GM18505 (cell line): ENCODE measurements at regions not wholly inside any gene's neighbourhood (a gene's known extent, or its start where the extent isn't known, plus 50 kb on each side); places are given as distances from the start of the nearest gene placed in this dataset.
"Not testable (repeated sequence)": the region's sequence is repeated elsewhere in the genome, so short reads cannot be mapped to it uniquely, and the experiment has no call there.

Experiments
- ATAC-seq: cut with Tn5 transposase; IDR thresholded peaks from one replicate; pipeline ENCODE4 v1.9.1; 2021; ENCODE audit not compliant: unreplicated experiment
- POLR2A ChIP-seq: IDR thresholded peaks from 4 replicates; pipeline ENCODE4 v1.6.1; 2011; ENCODE audit warnings: borderline replicate concordance; ENCODE audit not compliant: insufficient read depth, insufficient read length; ENCODE audit errors: extremely low read depth

DNA sequence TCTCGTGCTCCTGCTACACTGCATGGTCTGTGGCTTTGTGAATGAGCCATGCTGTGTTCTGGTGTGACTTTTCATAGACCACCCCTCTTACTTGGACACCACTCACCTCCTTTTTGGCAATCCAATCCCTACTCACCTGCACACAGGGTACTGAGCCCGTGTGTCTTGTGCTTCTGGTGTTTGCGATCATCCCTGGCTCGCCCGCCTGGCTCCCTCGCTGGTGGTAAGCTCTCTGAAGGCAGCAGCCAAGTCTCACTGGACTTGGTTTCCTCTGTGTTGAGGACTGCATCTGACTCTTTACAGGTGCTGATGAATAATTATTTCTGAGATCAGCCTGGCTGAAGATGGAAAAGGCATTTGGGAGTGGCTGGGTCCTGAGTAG is 276.8 kb downstream of the TSN start:
- no peak for ATAC-seq
- TF ChIP-seq POLR2A: no peak

DNA sequence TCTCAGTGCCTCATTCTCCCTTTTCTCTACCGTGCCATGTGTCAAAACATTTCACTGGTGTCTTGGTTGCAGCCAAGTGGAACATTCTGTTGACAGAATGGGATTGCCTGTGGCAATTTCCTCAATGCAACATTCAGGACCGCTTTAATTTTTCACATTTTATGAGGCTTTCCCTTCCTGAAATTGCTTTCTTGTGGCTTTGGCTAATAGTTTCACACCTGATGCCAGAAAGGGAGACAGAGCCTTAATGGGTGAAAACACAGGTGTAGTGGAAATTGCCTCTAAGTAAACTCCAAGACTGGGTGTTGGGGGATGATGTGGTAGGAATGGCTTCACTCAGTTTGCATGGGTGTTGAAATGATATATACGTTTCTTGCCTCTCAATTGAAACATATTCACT is 278.3 kb downstream of the TSN start:
- ATAC-seq: no peak
- TF ChIP-seq POLR2A: no peak

DNA sequence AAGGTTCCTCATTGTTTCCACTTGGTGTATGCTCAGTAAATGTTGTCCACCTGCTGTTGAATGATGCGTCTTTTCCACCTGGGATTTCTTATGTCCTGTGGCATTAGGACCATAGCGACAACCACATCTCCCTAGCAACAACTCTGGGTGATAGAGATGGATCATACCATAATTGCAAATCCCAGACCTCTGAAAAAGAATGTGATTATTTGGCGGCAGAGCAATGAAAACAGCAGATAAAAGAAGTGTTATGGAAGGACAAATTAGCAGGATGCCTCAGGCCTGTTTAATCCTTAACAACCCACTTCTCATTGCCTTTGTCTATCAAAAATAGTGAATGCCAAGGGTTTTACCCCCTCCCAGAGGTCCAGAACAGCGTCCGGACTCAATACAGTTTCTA is 278.9 kb downstream of the TSN start:
- ATAC-seq: no peak
- no peak for TF ChIP-seq POLR2A

DNA sequence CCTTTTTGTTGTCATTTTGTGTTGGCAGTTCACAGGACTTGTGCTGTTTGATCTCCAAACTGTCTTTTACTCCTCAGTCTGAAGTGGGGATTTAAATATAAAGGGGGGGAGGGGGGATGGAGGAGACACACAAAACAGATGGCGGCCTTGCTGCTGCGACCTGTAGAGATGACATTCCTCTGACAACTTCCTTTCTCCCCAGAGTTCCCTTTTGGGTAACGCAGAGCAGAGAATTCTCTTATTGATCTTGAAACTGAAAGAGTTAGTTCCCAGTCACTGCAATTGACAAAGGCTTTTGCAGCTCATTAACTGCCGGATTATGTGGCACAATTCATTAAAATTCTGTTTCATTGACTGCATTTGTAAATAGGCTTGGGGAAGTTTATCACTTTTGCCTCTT is 279.3 kb downstream of the TSN start:
- TF ChIP-seq POLR2A: no peak
- ATAC-seq: no peak

DNA sequence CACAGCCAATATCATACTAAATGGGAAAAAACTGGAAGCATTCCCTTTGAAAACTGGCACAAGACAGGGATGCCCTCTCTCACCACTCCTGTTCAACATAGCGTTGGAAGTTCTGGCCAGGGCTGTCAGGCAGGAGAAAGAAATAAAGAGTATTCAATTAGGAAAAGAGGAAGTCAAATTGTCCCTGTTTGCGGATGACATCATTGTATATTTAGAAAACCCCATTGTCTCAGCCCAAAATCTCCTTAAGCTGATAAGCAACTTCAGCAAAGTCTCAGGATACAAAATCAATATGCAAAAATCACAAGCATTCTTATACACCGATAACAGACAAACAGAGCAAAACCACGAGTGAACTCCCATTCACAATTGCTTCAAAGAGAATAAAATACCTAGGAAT is 283.4 kb downstream of the TSN start:
- ATAC-seq: not testable (repeated sequence)

DNA sequence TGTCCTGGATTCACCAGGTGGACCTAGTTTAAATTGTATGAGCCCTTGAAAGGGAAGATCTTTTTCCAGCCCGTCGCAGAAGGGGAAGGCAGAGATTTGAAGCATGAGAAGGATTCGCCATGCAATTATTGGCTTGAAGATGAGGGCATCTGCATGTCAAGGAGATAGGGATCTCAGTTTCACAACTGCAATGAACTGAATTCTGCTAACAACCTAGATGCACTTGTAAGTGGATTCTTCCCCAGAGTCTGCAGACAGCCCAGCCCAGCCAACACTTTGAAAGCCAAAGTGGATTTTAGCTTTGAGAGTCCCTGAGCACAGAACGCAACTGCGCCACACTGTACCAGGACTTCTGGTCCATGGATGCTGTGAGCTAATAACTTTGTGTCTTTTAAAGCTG is 286.0 kb downstream of the TSN start:
- ATAC-seq: no peak
- TF ChIP-seq POLR2A: no peak

DNA sequence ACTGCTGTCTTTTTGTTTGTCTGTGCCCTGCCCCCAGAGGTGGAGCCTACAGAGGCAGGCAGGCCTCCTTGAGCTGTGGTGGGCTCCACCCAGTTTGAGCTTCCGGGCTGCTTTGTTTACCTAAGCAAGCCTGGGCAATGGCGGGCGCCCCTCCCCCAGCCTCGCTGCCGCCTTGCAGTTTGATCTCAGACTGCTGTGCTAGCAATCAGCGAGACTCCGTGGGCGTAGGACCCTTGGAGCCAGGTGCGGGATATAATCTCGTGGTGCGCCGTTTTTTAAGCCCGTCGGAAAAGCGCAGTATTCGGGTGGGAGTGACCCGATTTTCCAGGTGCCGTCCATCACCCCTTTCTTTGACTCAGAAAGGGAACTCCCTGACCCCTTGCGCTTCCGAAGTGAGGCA is 296.2 kb downstream of the TSN start:
- not testable (repeated sequence) for ATAC-seq

DNA sequence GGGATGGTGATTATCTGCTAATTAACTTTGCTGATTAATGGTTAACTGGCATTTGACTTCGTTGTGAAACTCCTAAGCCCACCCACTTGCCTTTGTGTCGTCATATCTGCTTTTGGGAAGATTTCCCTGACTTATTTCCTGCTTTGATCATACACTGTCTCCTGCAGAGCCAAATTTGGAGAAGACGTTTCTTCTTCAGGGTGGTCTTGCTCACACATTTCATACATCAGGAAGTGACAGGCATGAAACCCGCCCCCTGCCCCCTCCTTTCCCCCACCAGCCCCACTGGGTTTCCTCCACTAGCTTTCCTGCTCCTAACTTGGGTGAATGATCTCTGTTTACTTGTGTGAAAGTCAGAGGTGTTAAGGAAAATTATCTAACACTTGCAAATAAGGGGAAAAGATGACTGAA is 300.1 kb downstream of the TSN start:
- no peak for TF ChIP-seq POLR2A
- no peak for ATAC-seq

DNA sequence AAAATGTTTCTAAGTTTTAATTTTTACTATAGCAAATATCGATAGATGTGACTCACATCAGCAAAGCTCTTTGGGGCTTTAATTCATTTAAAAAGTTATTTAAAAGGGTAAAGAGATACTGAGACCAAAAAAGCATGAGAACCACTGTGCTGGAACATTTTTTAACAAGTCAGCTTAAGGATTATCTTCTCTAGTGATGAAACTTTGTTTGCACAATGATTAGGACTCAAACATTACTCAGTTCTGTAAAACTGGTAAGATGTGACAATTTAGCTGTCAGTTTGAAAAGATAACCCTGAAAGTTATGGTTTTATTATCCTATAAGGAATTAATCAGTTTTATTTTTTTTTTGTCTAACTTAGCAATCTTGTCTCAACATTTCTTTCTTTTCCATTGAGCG is 301.4 kb downstream of the TSN start:
- no peak for TF ChIP-seq POLR2A
- no peak for ATAC-seq

DNA sequence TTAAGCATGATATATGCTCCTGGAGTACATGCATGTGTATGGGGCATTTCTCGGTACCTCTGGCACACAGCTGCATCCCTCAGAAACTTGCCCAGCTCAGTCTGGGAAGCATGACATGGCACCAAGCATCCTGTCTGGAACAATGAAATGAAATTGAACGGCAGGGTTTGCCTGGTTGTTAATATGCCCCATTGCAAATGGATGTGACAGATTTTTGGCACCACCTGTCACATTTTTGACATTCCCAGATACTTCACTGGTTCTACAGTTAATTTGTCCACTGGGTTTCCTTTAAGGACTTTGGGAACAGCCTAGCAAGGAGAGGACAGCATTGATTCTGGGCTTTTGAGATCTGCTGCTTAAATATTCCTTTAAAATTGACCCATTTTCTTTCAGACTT is 305.8 kb downstream of the TSN start:
- ATAC-seq: no peak
- no peak for TF ChIP-seq POLR2A

DNA sequence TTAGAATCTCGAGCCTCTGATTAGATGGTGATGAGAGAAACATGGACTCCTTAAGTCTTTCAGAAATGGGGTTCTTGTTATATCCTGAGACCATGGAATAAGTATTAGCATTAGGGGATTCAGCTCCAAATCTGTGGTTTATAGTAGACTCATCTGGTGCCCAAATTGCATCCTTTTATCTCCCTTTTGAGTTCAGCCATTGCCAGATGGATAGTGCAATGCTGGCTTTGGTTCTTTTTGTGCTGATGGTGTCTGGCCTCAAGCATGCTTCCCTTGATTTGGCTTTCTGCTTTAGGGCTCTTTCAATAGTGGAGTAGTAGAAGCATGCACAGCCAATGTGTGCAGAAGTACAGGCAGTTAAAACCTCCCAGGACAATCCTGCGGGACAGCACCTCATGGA is 306.4 kb downstream of the TSN start:
- no peak for ATAC-seq

DNA sequence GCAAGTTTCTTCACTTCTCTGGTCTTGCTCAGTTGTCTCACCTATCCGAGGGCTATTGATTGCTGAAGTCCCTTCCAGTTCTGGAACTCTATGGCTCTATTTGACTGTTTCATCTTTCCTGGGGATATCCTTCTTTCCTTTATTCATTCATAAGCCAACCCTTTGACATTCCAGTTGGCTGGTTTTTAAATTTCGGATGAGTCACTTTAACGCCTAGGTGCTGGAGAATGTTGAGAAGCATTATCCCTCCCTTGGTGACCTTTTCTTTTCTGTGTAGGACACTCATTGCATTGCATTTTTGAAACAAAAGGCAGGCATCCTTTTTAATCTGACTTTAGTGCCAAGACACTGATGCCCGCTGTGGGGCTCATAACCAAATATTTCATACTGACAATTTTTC is 307.1 kb downstream of the TSN start:
- TF ChIP-seq POLR2A: no peak
- ATAC-seq: no peak

More for the DNA sequence above, 306.4 kb downstream of the TSN start:
- TF ChIP-seq POLR2A: no peak

DNA sequence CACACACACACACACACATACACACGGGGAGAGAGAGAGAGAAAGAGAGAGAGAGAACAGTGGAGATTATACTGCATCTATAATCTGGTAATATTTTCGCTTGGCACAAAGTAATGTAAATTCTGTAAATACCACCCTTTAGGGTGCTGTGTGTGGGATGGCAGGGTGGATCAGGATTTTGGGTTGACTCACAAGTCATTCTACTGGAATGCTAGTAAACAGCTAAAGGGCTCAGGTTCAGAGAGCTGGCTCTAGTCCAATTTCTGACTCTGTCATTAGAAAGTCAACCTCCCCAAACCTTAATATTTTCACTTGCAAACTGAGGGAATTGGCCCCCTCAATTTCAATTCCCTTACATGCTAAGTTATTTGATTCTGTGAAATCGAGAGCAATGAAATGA is 308.3 kb downstream of the TSN start:
- no peak for TF ChIP-seq POLR2A
- ATAC-seq: no peak

DNA sequence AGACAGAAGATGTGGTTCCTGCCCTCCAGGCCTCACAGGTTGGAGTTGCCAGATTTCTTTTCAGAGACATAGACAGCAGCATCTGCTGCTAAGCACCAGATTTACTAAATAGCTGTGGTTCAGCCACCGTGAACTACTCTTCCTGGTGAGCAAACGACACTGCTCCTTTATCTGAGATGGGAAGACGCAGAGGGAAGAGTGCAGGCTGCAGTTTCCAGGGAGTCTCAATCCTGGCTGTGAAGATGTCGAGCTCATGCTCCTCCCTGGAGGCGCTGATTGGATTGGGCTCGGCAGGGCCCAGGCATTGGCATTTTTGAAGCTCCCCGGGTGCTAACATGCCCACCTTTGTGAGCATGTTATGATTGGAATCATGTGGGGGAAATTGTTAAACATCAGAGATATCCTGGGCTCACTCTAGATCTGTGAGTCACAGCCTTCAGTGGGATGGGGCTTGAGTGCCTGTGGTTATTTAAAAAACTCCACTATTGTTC is 314.8 kb downstream of the TSN start:
- TF ChIP-seq POLR2A: no peak
- ATAC-seq: no peak

DNA sequence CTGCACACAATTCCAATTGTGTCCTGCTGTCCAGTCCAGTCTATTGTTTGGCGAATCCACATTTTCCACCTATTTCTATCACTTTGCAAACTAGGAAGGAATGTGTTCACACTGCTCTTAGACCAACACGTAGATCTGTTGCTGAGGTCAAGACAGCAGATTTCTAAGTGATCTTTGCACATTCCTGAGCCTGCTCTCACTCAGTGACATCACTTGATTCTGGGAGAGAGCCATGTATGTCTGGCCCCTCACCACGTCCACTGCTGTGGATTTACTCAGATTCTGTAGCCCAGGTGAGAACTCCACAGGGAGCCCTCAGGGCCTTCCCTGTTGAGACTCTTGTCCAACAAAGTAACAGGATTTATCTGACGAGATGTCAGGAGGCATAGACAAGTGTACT is 317.2 kb downstream of the TSN start:
- no peak for ATAC-seq
- no peak for TF ChIP-seq POLR2A
